CD4-positive, alpha-beta T cell treated with Interleukin-21 for 1 hour (primary cell): ENCODE measurements at regions not wholly inside any gene's neighbourhood (a gene's known extent, or its start where the extent isn't known, plus 50 kb on each side); places are given as distances from the start of the nearest gene placed in this dataset.
"Not testable (repeated sequence)": the region's sequence is repeated elsewhere in the genome, so short reads cannot be mapped to it uniquely, and the experiment has no call there.

Experiments used
- DNase-seq: peaks from one replicate; pipeline ENCODE4 v3.0.0-alpha.2; 2020

GRCh38 chr4:24236532-24236931 is 346.7 kb upstream of the PPARGC1A start:
- no peak for DNase-seq

- DNase-seq = no peak
These were observed 346.3 kb upstream of the PPARGC1A start for GRCh38 chr4:24236120-24236519.

- no peak for DNase-seq
These were observed 345.8 kb upstream of the PPARGC1A start for GRCh38 chr4:24235618-24236017.

- no peak for DNase-seq
These were observed 344.5 kb upstream of the PPARGC1A start for GRCh38 chr4:24234288-24234848.

GRCh38 chr4:24230955-24231354 is 341.1 kb upstream of the PPARGC1A start:
- no peak for DNase-seq

GRCh38 chr4:24229978-24230377 is 340.1 kb upstream of the PPARGC1A start:
- no peak for DNase-seq

GRCh38 chr4:24228692-24229091 is 338.8 kb upstream of the PPARGC1A start:
- no peak for DNase-seq

GRCh38 chr4:24226667-24227066 is 336.8 kb upstream of the PPARGC1A start:
- no peak for DNase-seq

GRCh38 chr4:24226023-24226422 is 336.2 kb upstream of the PPARGC1A start:
- DNase-seq = no peak

- DNase-seq = no peak
These were observed 334.6 kb upstream of the PPARGC1A start for GRCh38 chr4:24224446-24224845.

- no peak for DNase-seq
These were observed 329.4 kb upstream of the PPARGC1A start for GRCh38 chr4:24219209-24219608.

GRCh38 chr4:24218566-24218965 is 328.7 kb upstream of the PPARGC1A start:
- DNase-seq = no peak

- DNase-seq = no peak
These were observed 324.9 kb upstream of the PPARGC1A start for GRCh38 chr4:24214796-24215195.

- DNase-seq = no peak
These were observed 324.1 kb upstream of the PPARGC1A start for GRCh38 chr4:24213961-24214360.

- no peak for DNase-seq
These were observed 322.8 kb upstream of the PPARGC1A start for GRCh38 chr4:24212642-24213041.

- no peak for DNase-seq
These were observed 322.0 kb upstream of the PPARGC1A start for GRCh38 chr4:24211856-24212255.

- DNase-seq = no peak
These were observed 320.6 kb upstream of the PPARGC1A start for GRCh38 chr4:24210332-24210902.

- no peak for DNase-seq
These were observed 320.1 kb upstream of the PPARGC1A start for GRCh38 chr4:24209906-24210305.

GRCh38 chr4:24209131-24209530 is 319.3 kb upstream of the PPARGC1A start:
- DNase-seq = no peak

- no peak for DNase-seq
These were observed 318.8 kb upstream of the PPARGC1A start for GRCh38 chr4:24208691-24209090.

- DNase-seq = not testable (repeated sequence)
These were observed 314.9 kb upstream of the PPARGC1A start for GRCh38 chr4:24204708-24205107.

- DNase-seq = no peak
These were observed 314.1 kb upstream of the PPARGC1A start for GRCh38 chr4:24203926-24204325.

GRCh38 chr4:24202579-24202978 is 312.7 kb upstream of the PPARGC1A start:
- no peak for DNase-seq

GRCh38 chr4:24197955-24198354 is 308.1 kb upstream of the PPARGC1A start:
- no peak for DNase-seq

GRCh38 chr4:24196785-24197184 is 306.9 kb upstream of the PPARGC1A start:
- DNase-seq = no peak
